GM21367 (cell line): ENCODE measurements at regions not wholly inside any gene's neighbourhood (a gene's known extent, or its start where the extent isn't known, plus 50 kb on each side); places are given as distances from the start of the nearest gene placed in this dataset.
"Not testable (repeated sequence)": the region's sequence is repeated elsewhere in the genome, so short reads cannot be mapped to it uniquely, and the experiment has no call there.

Experiments used
- ATAC-seq: cut with Tn5 transposase; IDR thresholded peaks from one replicate; pipeline ENCODE4 v1.9.1; 2021; ENCODE audit not compliant: unreplicated experiment

- no peak for ATAC-seq
Measured at GRCh38 chr2:81078102-81078501, 773.5 kb upstream of the LRRTM1 start.

- ATAC-seq: no peak
Measured at GRCh38 chr2:81077396-81077795, 772.8 kb upstream of the LRRTM1 start.

DNA sequence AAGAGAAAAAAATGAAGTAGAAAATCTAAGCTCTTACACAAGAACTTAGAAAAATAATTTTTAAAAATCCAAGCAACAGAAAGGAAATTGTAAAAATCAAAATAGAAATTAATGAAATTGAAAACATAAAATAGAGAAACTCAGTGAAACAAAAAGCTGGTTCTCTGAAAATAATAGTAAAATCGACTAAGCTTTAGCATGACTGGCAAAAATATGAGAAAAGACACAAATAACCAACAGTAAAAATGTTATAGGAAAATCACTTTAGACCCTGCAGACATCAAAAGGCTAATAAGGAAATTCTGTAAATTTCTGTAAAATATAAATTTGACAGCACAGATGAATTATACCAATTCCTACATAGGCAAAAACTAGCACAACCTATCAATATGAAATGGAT, 768.9 kb upstream of the LRRTM1 start:
- ATAC-seq: no peak

- no peak for ATAC-seq
Measured at GRCh38 chr2:81068144-81068543, 763.6 kb upstream of the LRRTM1 start.

DNA sequence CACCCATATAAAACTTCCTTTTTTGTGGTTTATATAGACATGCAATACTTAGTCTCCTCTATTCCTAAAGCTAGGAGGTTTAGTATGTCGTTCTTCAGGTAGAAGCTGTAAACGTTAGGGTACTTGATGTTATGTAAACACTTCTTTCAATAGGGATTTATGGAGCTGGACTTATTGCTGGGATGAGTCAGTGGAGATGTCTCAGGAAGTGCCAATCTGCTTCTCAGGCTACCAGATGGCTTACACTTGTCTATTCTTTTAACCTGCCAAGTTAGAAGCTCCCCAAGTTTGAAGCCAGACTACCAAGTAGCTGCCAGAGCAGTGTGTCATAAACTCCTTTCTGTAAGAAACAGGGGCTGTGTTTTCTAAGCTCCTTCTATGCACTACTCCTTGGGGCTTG, 756.5 kb upstream of the LRRTM1 start:
- no peak for ATAC-seq

- no peak for ATAC-seq
Measured at GRCh38 chr2:81050580-81051095, 746.1 kb upstream of the LRRTM1 start.

DNA sequence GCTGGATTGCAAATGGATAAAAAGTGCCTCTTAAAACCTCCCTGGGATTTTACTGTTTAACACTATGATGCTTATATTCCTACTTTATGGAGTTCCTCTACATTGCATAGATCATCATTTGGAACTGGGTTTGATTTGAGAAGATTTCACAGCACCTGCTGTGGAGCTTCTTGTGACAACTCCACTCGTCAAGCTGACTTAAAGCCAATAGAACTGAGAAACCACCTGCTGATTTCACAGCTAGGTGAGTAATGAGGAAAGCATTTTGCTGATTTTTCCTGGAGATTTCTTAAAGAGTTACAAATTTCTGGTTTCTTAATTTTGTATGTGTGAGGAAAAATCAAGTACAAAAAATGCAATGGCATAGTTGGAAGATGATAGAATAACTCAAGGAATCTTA, 739.1 kb upstream of the LRRTM1 start:
- no peak for ATAC-seq

DNA sequence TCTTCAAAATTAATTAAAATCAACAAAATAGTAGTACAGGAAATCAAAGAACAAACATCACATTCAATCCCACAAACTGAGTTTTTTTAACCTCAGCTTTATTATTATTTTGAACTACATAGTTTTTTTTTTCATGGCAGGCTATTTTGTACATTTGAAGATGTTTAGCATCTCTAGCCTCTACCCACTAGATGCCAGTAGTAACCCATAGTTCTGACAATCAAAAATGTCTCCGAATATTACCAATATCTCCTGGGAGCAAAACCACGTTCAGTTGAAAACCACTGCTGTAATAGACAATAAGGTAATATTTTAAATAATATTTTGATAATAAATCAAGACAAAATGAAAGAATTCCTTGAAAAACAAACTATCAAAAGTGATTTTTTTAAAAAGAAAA, 702.6 kb upstream of the LRRTM1 start:
- ATAC-seq: no peak

GRCh38 chr2:81002906-81003305, 698.4 kb upstream of the LRRTM1 start:
- no peak for ATAC-seq

- ATAC-seq: no peak
Measured at GRCh38 chr2:80987466-80987865, 682.9 kb upstream of the LRRTM1 start.

- no peak for ATAC-seq
Measured at GRCh38 chr2:80969900-80970299, 665.3 kb upstream of the LRRTM1 start.

DNA sequence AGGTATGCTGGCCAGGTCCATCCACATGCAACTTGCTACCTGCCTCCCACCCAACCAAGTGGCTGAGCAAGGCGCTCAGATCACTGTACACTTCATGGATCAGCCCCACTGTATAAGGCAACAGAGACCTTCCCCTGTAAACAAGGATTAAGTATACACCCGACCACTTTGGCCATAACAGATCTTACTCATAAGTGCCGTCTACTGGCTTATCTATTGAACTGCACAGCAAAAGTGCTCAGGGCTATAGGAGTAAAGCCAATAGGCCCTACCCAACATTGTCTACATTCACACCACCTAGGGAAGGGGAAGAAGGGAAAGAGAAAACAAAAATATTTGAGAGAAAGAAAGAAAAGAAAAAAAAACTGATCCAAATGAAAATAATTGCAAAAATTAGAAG, 663.9 kb upstream of the LRRTM1 start:
- ATAC-seq: no peak

GRCh38 chr2:80947601-80948130, 643.1 kb upstream of the LRRTM1 start:
- ATAC-seq: no peak

DNA sequence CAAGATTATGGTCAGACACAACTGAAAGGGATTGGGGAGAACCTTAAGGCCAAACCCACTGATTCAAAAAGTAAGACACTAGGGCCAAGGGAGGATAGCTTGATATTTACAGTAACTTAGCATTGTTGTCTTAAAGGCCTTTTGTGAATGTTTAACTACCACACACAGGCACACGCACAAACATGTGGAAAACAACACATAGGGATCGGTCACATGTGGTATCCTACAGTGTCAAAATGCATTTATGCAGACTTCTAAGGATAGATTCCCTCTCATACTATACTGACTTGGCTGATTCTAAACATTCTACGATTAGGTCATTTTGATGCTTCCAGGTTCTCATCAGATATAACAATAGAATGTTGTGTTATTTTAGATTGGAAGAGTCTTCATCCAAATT, 638.9 kb upstream of the LRRTM1 start:
- ATAC-seq: no peak

DNA sequence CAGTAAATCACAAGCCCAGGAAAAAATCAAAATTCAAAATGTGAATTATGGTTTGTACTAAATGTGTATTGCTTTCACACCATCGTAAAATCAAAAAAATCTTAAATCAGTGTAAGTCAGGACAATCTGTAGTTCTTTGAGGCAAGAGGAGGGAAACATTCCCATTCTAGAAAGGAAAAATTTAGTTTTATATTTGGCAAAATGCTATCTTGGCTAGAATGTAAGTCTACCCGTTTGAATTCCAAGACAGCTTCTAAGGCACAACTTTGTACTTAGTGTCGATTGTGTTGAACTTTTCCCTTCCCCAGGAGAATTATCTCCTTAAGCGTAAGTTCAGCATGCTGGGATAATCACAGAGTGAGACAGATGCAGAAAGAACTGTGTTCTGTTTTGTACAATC, 638.2 kb upstream of the LRRTM1 start:
- no peak for ATAC-seq

GRCh38 chr2:80938463-80938862, 633.9 kb upstream of the LRRTM1 start:
- no peak for ATAC-seq

GRCh38 chr2:80931820-80932219, 627.3 kb upstream of the LRRTM1 start:
- not testable (repeated sequence) for ATAC-seq

- no peak for ATAC-seq
Measured at GRCh38 chr2:80930777-80931176, 626.2 kb upstream of the LRRTM1 start.

- ATAC-seq: no peak
Measured at GRCh38 chr2:80926168-80926567, 621.6 kb upstream of the LRRTM1 start.

DNA sequence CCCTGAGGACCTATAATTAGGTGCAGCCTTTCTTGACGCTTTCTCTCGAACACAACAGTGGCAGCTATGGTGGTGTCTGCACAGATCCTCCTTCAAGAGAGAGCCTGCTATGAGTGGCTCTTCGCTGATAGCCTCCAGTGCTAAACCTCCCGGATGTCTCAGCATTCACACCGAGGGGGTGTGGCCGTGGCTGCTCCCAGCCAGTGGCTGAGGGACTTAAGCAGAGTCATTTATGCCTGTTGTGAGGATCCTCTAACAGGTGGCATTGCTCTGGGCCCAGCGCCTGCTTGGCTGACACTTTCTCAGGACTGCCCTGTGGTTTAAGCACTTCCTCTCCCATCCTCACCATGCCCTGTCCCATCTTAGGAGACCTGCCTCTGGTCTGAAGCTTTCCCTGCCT, 592.0 kb upstream of the LRRTM1 start:
- ATAC-seq: no peak

DNA sequence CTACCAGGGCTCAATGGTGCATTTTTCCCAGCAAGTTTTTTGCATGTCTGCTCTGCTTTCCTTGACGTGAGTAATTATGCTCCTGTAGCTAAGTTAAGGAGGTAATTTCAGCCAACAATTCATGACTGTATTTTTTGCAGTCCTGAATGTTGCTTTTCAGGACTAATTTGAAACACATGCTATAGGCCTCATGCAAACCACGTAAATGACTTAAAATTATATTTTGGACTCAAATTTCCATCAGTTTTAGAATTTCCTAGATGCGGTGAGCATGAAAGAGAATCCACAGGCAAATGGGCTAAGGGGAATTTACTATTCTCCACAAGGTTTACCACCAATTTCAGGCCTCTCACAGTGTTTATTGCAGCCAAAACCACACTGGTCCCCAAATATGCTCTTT, 589.9 kb upstream of the LRRTM1 start:
- no peak for ATAC-seq

- no peak for ATAC-seq
Measured at GRCh38 chr2:80893711-80894110, 589.2 kb upstream of the LRRTM1 start.

- no peak for ATAC-seq
Measured at GRCh38 chr2:80889009-80889408, 584.5 kb upstream of the LRRTM1 start.
